GM12873 (cell line): ENCODE measurements at regions not wholly inside any gene's neighbourhood (a gene's known extent, or its start where the extent isn't known, plus 50 kb on each side); places are given as distances from the start of the nearest gene placed in this dataset.

ENCODE experiments used
- CTCF ChIP-seq: IDR thresholded peaks from 2 replicates; pipeline ENCODE4 v1.5.1; 2012; ENCODE audit warnings: low read depth, mild to moderate bottlenecking, moderate library complexity, low read length, control low read depth; ENCODE audit not compliant: insufficient read depth; ENCODE audit errors: missing control alignments

GRCh38 chr6:98469141-98469540 is 365.2 kb upstream of the POU3F2 start:
- TF ChIP-seq CTCF = no peak

- no peak for TF ChIP-seq CTCF
Observed at GRCh38 chr6:98470821-98471220, 363.6 kb upstream of the POU3F2 start.

- no peak for TF ChIP-seq CTCF
Observed at GRCh38 chr6:98471444-98471843, 362.9 kb upstream of the POU3F2 start.

GRCh38 chr6:98477231-98477630 is 357.1 kb upstream of the POU3F2 start:
- no peak for TF ChIP-seq CTCF

GRCh38 chr6:98484696-98485095 is 349.7 kb upstream of the POU3F2 start:
- TF ChIP-seq CTCF = no peak

- no peak for TF ChIP-seq CTCF
Observed at GRCh38 chr6:98485593-98485992, 348.8 kb upstream of the POU3F2 start.

- no peak for TF ChIP-seq CTCF
Observed at GRCh38 chr6:98486057-98486456, 348.3 kb upstream of the POU3F2 start.
